ENCODE measurements at regions not wholly inside any gene's neighbourhood (a gene's known extent, or its start where the extent isn't known, plus 50 kb on each side); places are given as distances from the start of the nearest gene placed in this dataset.
"Not testable (repeated sequence)": the region's sequence is repeated elsewhere in the genome, so short reads cannot be mapped to it uniquely, and the experiment has no call there.

DNA sequence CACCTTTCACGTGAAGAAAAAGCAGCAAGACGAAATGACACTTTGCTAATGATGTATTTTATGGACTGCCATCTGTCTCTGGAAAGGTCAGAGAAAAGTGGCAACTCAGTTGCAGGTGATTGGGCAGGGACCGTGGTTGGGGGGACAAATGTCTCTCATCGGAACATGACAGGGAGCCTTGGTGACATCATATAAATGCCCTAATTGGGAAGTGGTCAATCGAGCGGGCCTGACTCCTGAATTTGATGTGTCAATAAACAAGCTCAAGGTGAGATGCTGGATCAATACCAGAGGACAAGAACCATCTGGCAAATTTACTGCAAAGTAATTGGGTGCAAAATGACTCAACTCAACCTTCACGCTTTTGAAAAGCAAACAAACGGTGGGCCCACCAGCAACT lies 151.9 kb upstream of the SKOR2 start:
- FAIRE-seq = no peak

DNA sequence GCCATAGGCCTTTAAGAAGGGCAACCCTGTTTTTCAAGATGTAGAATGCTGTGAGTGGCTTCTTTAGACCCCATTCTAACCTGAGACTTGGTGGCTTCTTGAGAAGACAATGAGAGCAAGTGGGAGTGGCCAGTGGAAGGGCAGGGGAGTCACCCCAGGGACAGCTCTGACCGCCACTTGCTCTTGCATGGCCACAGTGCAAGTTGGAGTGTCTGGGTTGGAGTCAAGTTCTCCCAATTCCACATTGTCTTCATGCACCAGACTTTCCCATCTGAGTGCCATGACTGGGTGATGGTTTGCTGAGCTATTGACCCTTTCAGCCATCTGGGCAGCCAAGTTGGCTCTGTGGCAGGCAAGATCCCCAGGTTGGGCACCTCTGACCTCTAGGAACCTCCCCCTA lies 148.0 kb upstream of the SKOR2 start:
- FAIRE-seq = no peak

DNA sequence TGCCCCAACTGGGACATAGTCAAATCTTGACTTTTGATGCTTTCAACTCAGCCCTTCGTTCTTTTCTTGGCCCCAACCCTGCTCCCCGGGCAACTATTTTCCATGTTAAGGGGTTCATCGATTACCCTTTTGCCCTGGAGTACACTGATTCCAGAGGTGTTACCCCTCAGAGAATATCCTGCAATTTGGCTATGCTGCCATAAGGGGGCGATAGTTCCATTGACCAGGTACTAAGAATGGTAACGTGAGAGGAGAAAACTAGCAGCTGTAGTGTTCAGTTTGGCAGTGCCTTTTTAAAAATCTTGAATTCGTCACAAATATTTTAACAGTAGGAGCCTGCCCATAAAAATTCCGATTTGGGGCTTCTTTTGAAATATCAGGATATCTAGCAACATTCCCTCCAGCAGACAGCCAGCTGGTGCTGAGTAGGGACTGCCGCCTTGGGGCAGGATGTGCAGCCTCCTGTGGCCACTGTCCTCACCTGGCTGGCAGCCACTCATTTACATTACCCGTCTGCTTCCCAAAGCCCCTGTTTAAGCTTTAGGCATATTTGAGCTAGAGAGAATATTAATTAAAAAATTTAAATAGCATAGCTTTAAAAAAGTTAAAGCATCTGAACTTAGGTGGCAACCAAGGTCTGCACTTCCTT lies 146.3 kb upstream of the SKOR2 start:
- no peak for FAIRE-seq

DNA sequence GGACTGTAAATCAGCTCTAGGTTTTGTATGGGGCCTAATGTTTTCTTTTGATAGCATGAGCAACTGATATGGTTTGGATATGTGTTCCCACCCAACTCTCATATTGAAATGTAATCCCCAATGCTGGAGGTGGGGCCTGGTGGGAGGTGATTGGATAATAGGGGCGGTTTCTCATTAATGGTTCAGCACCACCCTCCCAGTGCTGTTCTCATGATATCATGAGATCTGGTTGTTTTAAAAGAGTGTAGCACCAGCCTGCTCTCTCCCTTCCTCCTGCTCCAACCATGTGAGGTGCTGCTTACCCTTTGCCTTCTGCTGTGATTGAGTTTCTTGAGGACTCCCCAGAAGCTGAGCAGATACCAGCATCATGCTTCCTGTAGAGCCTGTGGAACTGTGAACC lies 140.2 kb upstream of the SKOR2 start:
- FAIRE-seq = no peak

DNA sequence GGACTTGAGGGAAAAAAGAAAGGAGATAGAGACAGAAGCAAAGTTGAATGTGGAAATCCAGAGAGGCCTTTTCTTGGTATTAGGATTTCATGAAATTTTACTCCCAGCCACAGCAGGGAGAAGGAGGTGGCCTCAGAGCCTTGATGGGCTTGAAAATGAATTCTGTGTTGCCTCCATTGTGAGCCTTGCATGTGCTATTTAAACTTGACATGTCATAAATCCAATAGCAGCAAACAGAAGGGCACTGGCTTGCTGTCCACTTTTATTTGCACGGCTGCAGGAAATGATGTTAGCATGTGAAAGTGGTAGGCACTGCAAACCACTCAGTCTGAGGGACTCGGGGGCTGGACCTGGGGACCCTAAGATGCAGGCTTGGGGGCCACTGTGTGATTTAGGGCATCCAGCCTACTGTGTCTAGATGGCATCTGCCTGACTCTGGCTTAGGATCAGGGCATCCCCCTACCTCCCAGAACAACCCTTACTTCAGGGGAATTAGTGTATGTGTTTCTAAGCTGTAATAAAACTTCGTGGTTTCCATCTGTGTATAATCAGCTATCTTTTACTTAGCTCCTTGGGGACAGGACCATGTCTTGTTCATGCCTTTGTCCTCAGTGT lies 139.1 kb upstream of the SKOR2 start:
- no peak for FAIRE-seq

DNA sequence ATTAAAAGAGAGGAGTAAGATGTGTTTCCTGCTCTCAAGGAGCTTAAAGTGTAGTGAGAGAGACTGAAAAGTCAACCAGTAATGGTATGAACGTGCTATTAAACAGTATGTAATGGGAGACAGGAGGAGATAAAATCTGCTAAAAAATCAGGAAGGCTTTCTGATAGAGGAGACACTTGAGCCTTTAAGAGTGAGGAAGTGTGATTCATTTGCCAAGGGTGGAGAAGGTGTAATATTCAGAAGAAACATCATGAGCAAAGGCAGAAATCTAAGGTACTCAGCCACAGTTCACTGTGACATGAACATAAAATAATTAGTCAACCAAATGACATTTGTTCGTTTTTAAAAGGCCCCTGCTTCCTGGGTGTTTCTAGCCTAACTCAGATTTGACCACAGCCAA lies 137.8 kb upstream of the SKOR2 start:
- FAIRE-seq = no peak

DNA sequence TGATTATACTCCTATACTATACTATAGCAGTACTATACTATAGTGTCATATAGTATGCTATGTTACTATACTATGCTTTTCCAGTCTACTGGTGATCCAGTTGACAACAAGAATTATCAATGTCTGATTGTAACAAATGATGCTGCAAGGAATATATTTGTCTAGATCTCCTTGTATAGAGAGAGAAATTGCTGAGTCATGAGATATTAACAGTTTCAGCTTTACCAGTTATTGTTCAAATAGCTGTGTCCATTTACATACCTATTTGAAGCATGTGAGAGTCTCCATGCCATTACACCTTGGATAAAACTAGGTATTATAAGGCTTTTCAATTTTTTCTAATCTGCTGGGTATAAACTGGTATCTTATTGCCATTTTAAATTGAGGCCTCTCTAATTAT lies 136.4 kb upstream of the SKOR2 start:
- FAIRE-seq = no peak

DNA sequence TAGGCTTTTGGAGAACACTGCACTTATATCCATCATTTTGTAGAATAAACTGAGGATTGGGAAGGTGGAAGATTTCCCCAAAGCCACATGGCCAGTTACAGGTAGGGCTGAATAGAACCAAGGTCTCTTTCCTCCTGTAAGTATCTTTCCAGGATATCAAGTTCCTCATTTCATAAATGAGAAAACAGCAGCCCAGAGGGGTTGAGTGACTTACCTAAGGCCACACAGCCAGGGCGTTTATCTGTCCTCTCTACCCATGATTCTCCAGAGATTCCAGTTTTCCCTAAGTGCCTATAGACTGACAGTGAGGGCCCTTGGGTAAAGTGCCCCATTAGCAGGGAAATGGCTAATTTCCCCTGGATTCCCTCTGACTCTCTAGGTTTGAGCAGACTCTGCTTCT lies 132.3 kb upstream of the SKOR2 start:
- FAIRE-seq = no peak

DNA sequence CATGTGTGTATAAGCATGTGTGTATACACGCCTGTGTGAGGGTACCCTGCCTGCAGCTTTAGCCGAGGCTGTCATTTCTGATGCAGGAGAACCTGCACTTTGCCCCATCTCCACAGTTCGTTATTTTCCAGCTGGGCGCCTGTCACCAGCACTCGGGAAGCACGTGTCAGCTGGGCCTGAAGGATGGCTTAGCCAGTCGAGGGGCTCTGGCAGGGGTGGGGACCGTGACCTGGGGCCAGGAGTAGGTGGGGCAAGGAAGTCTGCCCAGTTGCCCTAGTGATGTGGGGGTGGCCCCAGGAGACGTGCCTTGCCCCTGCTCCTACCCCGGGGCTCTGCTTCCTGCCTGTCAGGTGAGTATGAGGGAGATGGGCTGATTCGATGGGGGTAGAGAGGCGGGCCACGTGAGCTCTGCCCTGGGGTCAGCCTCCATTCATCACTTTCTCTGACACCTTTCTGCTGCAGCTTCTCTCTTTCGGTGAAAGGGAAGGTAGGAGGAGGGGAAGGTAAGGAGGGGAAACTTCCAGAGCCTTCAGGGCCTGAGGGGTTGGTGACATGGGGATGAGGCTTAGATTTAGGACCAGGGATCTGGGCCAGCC lies 130.6 kb upstream of the SKOR2 start:
- FAIRE-seq = no peak

DNA sequence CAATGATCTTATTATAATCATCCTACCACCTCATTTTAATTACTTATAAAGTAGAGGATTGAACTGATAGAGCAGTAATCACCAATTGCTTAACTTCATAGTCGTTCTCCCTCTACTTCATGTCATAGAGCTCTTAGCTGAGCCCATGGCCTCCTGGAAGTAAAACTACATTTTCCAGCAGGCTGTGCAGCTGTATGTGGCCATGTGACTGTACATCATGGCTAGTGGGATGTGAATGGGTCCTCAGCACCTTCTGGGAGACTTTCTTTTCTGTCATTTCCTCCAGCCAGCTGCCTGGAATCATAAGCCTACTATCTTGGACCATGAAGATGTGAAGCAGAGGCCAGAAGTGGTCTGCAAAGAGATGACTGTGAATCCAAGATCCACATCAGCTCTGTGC lies 128.7 kb upstream of the SKOR2 start:
- FAIRE-seq = no peak

DNA sequence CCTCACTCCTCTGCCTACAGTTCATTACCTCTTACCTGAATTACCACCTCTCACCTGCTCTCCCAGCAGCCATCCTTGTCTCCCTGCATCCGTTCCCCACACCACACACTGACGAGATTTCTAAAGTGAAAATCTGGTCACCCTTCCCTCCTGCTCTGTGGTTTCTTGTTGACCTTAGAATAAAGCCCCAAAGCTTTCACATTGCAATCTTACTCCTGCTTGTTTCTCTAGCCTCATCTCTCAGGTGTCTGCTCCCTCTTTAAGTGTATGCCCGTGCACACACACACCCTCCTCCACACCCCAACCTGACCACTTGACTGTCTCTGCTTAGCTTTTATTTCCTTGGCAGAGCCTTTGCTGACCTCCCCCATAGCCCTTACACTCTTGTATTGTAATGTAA lies 122.0 kb upstream of the SKOR2 start:
- no peak for FAIRE-seq

DNA sequence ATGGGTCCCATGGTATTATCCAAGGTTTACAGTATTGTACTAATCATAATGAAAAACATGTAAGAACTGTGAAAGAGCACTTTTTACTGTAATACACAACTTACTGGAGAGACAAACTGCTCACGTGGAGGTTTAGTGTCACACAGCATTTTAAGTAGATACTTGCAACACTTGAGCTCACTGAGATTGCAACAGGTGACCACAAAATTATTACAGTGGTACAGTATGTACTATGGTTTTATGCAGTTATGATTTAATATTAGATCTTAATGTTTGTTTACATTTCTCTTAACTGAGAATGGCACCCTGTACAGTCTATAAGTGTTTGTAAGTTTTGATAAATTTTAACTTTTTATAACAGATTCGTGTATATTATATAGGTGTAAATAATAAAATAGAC lies 118.6 kb upstream of the SKOR2 start:
- no peak for FAIRE-seq

DNA sequence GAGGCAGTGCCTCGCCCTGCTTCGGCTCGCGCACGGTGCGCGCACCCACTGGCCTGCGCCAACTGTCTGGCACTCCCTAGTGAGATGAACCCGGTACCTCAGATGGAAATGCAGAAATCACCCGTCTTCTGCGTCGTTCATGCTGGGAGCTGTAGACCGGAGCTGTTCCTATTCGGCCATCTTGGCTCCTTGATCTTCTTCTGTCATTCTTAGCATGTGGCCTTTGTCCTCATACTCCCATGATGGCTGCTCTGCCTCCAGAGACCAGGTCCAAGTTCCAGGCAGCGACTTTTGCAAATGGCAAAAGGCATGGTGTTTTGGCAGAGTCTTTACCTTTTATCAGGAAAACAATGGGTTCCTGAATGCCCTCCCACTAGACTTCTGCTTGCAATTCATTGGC lies 102.6 kb upstream of the SKOR2 start:
- FAIRE-seq = not testable (repeated sequence)

DNA sequence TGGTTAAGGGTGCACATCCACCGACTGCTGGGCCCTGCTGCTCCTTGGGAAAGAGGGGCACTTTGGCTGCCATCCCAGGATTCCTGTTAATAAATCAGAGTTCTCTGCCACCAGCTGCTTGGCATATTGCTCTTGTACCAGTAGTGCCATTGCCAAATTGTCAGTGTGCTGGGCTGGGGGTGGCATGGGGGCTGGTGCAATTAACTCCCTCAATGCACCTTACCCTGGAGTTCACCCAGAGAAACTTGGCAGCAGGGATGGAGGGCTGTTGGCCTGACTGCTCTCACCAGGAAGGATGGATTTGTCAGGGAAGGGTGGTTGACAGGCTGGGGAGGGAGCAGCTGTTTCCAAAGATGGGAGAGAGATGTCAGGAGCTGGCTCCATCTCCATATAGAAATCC lies 94.6 kb upstream of the SKOR2 start:
- no peak for FAIRE-seq

DNA sequence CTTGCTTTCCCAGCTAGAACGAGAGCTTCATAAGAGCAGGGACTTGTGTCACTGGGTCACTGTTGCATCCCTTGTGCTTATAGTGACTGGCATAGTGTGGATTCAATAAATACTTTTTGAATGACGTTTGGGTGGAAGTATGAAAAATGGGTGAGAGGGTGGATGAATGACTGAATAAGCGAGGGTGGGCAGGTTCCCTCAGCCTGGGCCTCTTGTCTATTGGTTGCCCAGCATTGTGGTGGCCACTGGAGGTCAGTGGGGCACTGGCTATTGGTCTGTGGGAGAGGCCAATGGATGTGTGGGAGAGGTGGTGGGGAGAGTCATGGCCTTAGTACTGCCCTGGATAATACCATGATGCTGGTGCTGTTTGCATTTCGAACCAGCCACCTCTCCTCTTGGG lies 93.8 kb upstream of the SKOR2 start:
- no peak for FAIRE-seq

DNA sequence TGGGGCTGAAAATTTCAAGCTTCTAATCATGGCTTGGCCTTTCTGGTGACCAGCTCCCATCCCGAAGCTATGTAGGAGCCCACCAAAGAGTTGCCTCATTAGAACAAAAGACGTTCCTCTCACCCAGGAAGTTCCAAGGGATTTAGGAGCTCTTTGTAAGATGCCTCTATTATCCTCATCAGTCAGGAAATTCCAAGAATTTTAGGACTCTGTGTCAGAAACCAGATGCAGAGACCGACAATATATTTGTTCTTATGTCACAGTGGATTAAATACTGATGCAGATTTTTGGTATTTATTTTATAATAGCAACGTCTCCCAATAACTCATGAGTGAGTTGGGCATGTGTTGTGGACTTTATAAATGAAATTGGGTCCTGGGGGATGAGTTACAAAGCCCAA lies 91.8 kb upstream of the SKOR2 start:
- FAIRE-seq = no peak

DNA sequence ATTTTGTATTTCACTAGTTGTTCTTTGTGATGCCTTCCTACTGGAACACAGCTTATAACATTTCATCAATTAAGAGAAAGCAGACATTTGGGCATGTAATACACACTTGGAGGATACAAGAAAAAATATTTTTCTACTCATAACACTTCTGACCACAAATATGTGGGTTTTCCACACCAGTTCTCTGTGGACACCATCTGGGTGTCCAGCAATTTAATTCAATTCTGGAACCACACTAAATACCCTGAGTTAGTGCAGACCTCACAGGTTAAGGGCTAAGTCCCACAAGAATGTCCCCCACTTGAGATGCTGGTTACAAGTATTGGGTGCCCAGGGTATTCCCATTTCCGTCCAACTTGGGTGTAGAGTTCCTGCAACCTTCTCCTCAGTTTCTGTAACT lies 91.1 kb upstream of the SKOR2 start:
- FAIRE-seq = no peak

DNA sequence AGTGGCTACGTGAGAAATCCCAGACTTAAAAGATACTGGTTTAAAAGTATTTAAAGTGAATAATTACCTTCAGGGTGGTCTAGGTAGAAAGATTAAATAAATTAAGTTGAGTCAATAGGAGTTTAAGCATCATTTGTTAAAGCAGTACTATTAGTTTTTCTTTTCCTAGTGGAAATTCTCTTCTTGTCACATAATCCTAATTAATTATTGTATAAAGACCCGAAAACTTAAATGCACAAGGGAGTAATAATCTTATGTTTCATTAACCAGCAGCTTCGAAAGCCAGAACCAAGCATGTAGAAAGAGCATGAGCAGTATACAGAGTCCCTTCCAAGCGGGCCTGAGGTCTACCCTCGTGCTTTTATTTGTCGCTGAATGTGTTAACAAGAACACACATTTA lies 90.2 kb upstream of the SKOR2 start:
- no peak for FAIRE-seq

DNA sequence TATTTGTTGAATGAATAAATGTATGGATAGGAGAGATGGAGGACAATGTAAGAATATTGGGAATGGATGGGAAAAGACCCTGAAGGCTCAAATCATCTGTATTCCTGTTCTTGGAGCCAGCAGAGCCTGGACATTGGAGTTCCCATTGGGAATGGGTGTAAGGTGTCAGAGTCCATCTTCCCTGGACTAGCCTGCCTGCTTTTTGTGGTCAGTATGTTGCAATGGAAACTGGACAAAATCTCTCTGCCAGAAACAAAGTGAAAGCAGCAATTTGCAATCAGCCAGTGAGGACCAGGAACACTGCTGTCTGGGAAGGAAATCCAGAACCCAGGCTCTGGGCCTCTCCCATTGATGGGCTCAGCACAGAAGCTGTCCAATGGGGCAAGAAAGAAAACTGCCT lies 83.5 kb upstream of the SKOR2 start:
- FAIRE-seq = no peak

DNA sequence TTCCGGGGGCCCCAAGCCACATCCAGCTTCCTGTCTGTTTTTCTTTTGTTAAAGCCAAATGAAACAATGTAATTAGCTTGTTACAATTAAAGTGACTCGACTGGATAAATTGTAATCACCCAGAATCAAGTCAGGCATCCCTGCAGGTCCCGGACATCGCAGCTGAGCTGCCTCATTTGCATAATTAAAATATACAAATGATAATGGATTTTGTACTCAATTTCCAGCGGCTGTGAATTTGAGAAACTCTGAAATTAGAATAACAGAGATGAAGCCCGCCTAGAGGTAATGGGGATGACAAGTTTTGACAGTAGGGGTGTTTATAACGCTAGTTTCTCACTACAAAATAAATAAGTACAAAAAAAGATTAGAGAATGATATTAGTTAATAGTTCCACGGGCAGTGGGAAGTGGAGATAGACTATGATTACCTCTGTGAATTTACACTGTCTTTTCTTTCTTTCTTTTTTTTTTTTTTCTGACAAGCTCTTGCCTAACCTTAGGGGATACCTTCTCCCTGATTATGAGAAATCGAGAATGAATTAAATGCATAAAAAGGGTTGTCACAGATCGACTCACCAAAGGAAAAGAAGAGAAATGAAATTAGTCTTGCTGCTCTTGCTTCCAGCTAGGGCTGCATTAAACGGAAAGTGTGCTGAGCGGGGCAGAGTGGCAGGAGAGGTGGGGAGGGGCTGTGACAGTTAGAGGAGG lies 82.6 kb upstream of the SKOR2 start:
- FAIRE-seq = no peak

DNA sequence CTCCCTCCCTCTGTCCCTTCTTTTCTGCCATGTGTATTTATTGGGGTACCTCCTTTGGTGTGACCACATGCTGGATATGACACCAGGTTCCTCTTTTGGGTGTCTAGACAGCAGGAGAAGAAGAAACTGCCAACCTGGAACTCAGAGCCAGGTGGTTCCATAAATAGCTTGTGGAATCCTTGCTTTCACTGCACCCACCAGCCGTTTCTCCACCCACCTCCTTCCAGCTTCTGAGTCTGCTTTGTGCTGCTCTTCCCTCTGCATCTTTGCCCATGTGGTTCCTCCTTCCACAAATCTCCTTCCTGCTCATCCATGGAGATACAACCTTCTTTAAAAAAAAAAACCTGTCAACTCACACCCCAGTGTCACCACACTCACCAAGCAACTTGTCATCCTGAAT lies 80.2 kb upstream of the SKOR2 start:
- FAIRE-seq = no peak

DNA sequence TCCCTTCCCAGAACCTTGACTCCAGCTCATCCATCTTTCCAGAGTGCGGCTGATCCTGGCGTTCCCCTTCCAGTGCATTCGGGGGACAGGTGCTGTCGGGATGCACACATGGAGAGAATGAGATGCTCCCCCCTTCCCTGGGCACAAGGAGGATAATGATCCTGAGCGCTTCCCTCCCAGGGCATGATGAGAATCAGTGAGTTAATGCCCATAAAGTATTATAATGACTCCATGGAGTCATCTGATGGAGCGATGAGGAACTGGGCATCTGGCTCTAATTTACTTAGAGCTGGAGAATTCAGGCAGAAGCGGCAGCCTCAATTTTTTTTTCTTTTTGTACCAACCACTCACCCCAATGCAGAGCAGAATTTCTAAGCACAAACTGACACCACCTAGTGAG lies 79.6 kb upstream of the SKOR2 start:
- no peak for FAIRE-seq

DNA sequence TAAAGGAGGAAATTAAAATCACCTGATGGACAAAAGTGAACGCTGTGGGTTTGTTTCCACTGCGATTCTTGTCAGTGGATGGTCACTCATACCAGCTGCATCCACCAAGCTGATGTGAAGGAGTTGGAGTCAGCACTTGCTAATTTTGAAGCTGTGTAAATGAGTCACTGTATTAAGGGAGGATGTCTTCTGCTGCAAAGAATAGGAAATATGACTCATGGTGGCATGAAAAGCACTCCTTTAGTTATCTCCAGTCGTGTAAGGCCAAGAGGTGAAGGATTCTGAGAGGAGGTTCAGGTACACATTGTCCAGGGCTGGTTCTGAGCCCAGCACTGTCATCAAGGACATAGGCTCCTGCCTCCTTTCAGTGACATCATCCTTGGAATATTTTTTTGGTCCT lies 71.7 kb upstream of the SKOR2 start:
- no peak for FAIRE-seq

DNA sequence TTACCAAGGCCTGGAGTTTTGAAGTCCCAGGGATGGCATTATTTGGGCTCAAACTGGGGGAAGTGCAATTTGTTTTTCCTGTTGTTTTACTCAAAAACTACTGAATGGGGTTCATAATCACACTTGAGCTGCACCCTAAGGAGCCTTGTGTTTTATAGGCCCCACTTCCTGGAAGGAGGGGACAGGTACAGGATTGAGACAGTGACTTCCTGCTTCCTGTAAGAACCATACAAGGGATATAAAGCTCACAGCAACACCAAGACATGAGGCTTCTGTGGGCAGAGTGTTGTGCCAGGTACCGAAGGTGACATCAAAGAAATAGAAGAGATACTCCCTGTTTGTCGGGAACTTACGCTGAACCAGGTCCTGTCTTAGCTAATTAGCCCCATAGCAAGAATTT lies 70.4 kb upstream of the SKOR2 start:
- FAIRE-seq = no peak

Measured in endometrium (tissue), 2 donors.